ENCODE measurements at regions not wholly inside any gene's neighbourhood (a gene's known extent, or its start where the extent isn't known, plus 50 kb on each side); places are given as distances from the start of the nearest gene placed in this dataset.

- TF ChIP-seq CTCF (IDR thresholded peaks at IDR 0.05) = no peak
- TF ChIP-seq POLR2A (IDR thresholded peaks at IDR 0.05) = no peak
Measured at GRCh38 chr12:46680506-46680905, 145.3 kb downstream of the SLC38A4 start.

Data from right lobe of liver (tissue), 4 donors.